Endothelial cell of umbilical vein (primary cell): ENCODE measurements at regions not wholly inside any gene's neighbourhood (a gene's known extent, or its start where the extent isn't known, plus 50 kb on each side); places are given as distances from the start of the nearest gene placed in this dataset.

Experiments used
- EZH2 ChIP-seq: IDR thresholded peaks from 2 replicates; pipeline ENCODE4 v1.6.1; 2012; ENCODE audit warnings: borderline replicate concordance, low read depth, mild to moderate bottlenecking, moderate library complexity, low read length, inconsistent platforms; ENCODE audit not compliant: severe bottlenecking
- POLR2AphosphoS5 ChIP-seq: IDR thresholded peaks from 2 replicates; pipeline ENCODE4 v1.6.1; 2012; ENCODE audit warnings: low read depth, mild to moderate bottlenecking, control low read depth, low read length, moderate library complexity; ENCODE audit not compliant: insufficient read depth
- TF ChIP-seq, protein P1 (sequence below), 2 donors: IDR thresholded peaks; 1 replicate in 1 of 2; 2 replicates in 1 of 2; pipeline ENCODE4 v1.5.1; 2011; ENCODE audit warnings: low read length in 2 of 2, mild to moderate bottlenecking in 2 of 2, moderate library complexity in 2 of 2, control low read depth in 1 of 2, inconsistent platforms in 1 of 2, low read depth in 1 of 2; ENCODE audit not compliant: insufficient read depth in 1 of 2; ENCODE audit errors: extremely low read depth in 1 of 2

DNA sequence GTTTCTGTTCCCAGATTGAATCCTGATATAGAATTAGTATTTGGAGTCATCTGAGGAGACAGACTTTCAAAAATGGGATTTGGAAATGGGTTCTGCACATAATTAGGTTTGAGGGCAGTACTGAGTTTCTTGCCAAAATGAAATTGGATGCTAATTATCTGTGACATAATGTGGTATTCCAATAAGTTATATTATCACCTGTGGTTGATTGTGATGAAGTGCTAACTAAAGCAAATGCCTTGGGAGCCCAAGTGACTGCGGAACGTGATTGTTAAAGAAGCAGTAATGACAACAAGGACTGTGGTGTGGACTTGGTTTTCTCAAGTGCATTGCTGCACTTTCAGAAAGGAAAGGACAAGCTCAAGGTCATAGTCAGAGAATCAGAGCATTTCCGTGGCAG is 337.0 kb downstream of the IPO8 start:
- TF ChIP-seq, protein P1, sequence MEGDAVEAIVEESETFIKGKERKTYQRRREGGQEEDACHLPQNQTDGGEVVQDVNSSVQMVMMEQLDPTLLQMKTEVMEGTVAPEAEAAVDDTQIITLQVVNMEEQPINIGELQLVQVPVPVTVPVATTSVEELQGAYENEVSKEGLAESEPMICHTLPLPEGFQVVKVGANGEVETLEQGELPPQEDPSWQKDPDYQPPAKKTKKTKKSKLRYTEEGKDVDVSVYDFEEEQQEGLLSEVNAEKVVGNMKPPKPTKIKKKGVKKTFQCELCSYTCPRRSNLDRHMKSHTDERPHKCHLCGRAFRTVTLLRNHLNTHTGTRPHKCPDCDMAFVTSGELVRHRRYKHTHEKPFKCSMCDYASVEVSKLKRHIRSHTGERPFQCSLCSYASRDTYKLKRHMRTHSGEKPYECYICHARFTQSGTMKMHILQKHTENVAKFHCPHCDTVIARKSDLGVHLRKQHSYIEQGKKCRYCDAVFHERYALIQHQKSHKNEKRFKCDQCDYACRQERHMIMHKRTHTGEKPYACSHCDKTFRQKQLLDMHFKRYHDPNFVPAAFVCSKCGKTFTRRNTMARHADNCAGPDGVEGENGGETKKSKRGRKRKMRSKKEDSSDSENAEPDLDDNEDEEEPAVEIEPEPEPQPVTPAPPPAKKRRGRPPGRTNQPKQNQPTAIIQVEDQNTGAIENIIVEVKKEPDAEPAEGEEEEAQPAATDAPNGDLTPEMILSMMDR (IDR thresholded peaks at IDR 0.05; ENCODE audit: extremely low read depth in 1 of 2, insufficient read depth in 1 of 2, low read depth in 1 of 2, low read length in 2 of 2) = no peak
- TF ChIP-seq EZH2 = no peak
- no peak for TF ChIP-seq POLR2AphosphoS5
